ENCODE measurements at regions not wholly inside any gene's neighbourhood (a gene's known extent, or its start where the extent isn't known, plus 50 kb on each side); places are given as distances from the start of the nearest gene placed in this dataset.

GRCh38 chrX:84729408-84729807 is 227.2 kb upstream of the HDX start:
- Histone ChIP-seq H3K4me1 (ENCODE audit: control insufficient read depth in 4 of 4, insufficient read depth in 4 of 4, low read length in 3 of 4) (no peaks in the 10 kb centered on the region), H3K27ac (ENCODE audit: low read depth in 1 of 2, low read length in 2 of 2) (no peak overlapping the region), H3K4me3 (ENCODE audit: low read depth in 1 of 3, low read length in 3 of 3) (peak overlapping the region in 2 of 3 donors; percentile 39 to 47), H3K27me3 (ENCODE audit: control insufficient read depth in 4 of 4, insufficient read depth in 4 of 4, low read length in 3 of 4) (no peaks in the 10 kb centered on the region), H3K9me3 (ENCODE audit: control insufficient read depth in 4 of 4, low read length in 3 of 4) (no peaks in the 10 kb centered on the region), H3K9ac (ENCODE audit: low read depth in 1 of 2, low read length in 2 of 2) (peak overlapping the region; percentile 28 to 38), H3K36me3 (ENCODE audit: control insufficient read depth in 4 of 4, insufficient read depth in 3 of 4, low read depth in 1 of 4, low read length in 3 of 4) (no peaks in the 10 kb centered on the region)
- WGBS: 22% methylated on average over 4 of the region's 4 CpGs
- no peak for TF ChIP-seq REST (IDR thresholded peaks at IDR 0.05)
- TF ChIP-seq GABPA (IDR thresholded peaks at IDR 0.05 in 1 of 2, conservative IDR thresholded peaks at IDR 0.05 in 1 of 2): no peak
- TF ChIP-seq CTCF (IDR thresholded peaks at IDR 0.05; ENCODE audit: low read depth, low read length, missing input control): no peak
- peak; percentile 42 for TF ChIP-seq YY1 (IDR thresholded peaks at IDR 0.05)
- TF ChIP-seq ZBTB33 (IDR thresholded peaks at IDR 0.05): no peak
- no peak for DNase-seq (ENCODE audit: low spot score)

- peak overlapping the region in 2 of 3 donors; percentile 39 to 47 for H3K4me3 ChIP-seq (ENCODE audit: low read depth in 1 of 3, low read length in 3 of 3)
- peak overlapping the region in 1 of 2 donors; percentile 28 for H3K9ac ChIP-seq (ENCODE audit: low read depth in 1 of 2, low read length in 2 of 2)
- no peaks in the 10 kb centered on the region for H3K9me3 ChIP-seq (ENCODE audit: control insufficient read depth in 4 of 4, low read length in 3 of 4)
- H3K4me1 ChIP-seq (ENCODE audit: control insufficient read depth in 4 of 4, insufficient read depth in 4 of 4, low read length in 3 of 4): no peaks in the 10 kb centered on the region
- H3K27ac ChIP-seq (ENCODE audit: low read depth in 1 of 2, low read length in 2 of 2): no peak overlapping the region
- no peak for DNase-seq (ENCODE audit: low spot score)
- no peak for TF ChIP-seq JUND (IDR thresholded peaks at IDR 0.05)
- TF ChIP-seq GABPA (IDR thresholded peaks at IDR 0.05 in 1 of 2, conservative IDR thresholded peaks at IDR 0.05 in 1 of 2): no peak
- TF ChIP-seq YY1 (IDR thresholded peaks at IDR 0.05): peak; percentile 29
- no peak for TF ChIP-seq HNF4G (IDR thresholded peaks at IDR 0.05)
- no peak for TF ChIP-seq HNF4A (conservative IDR thresholded peaks at IDR 0.05)
- no peak for TF ChIP-seq ZBTB33 (IDR thresholded peaks at IDR 0.05)
- TF ChIP-seq FOXA2 (IDR thresholded peaks at IDR 0.05): peak; percentile 12
- TF ChIP-seq FOXA1 (IDR thresholded peaks at IDR 0.05): no peak
- TF ChIP-seq NR2F2 (IDR thresholded peaks at IDR 0.05): no peak
- peak; percentile 81 for TF ChIP-seq CTCF (IDR thresholded peaks at IDR 0.05; ENCODE audit: low read depth, low read length, missing input control)
- TF ChIP-seq REST (IDR thresholded peaks at IDR 0.05): no peak
- TF ChIP-seq RAD21 (IDR thresholded peaks at IDR 0.05): peak; percentile 89 to 93
- TF ChIP-seq EGR1 (IDR thresholded peaks at IDR 0.05; ENCODE audit: low read depth in 2 of 2): no peak
- 14% methylated on average over 5 of the region's 5 CpGs for WGBS
- H3K27me3 ChIP-seq (ENCODE audit: control insufficient read depth in 4 of 4, insufficient read depth in 4 of 4, low read length in 3 of 4): no peaks in the 10 kb centered on the region
- H3K36me3 ChIP-seq (ENCODE audit: control insufficient read depth in 4 of 4, insufficient read depth in 3 of 4, low read depth in 1 of 4, low read length in 3 of 4): no peaks in the 10 kb centered on the region
Observed at GRCh38 chrX:84729809-84730208, 227.6 kb upstream of the HDX start.
